ENCODE measurements at regions not wholly inside any gene's neighbourhood (a gene's known extent, or its start where the extent isn't known, plus 50 kb on each side); places are given as distances from the start of the nearest gene placed in this dataset.

DNA sequence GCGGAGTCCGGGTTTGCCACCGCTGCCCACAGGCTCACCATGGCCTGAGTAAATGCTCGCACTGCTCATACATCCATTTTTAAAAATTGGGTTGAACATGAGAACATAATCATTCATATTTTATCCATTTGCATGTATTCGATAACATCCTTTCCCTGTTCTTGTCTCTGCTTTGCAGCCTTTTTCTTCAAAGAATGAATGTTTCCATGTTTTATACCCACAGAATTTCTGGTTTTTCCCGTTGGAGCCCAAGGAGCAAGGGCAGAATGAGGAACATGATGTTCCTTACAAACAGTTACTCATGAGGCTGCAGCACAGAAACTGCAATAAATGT lies 146.5 kb downstream of the CCDC74A start:
- TF ChIP-seq CTCF (IDR thresholded peaks at IDR 0.05; ENCODE audit: low read depth, low read length): no peak
- TF ChIP-seq EZH2phosphoT487 (IDR thresholded peaks at IDR 0.05; ENCODE audit: low read depth): no peak

All from OCI-LY3 (cell line).